KMS-11 (cell line): ENCODE measurements at regions not wholly inside any gene's neighbourhood (a gene's known extent, or its start where the extent isn't known, plus 50 kb on each side); places are given as distances from the start of the nearest gene placed in this dataset.

Experiments
- H2AFZ ChIP-seq: fragments of 200-600 bp; sonication (generic); 2 replicates; pipeline ENCODE4 v1.6.1; 2016; ENCODE audit warnings: antibody characterized with exemption, mixed run types, low read depth
- H3K27ac ChIP-seq: fragments of 200-600 bp; sonication (generic); 2 replicates; pipeline ENCODE4 v1.6.1; 2016; ENCODE audit warnings: mild to moderate bottlenecking, mixed run types
- H3K27me3 ChIP-seq: fragments of 200-600 bp; sonication (generic); 2 replicates; pipeline ENCODE4 v1.6.1; 2017; ENCODE audit warnings: mild to moderate bottlenecking, low read depth, mixed run types, moderate library complexity; ENCODE audit not compliant: insufficient read depth
- H3K36me3 ChIP-seq: fragments of 200-600 bp; sonication (generic); 2 replicates; pipeline ENCODE4 v1.6.1; 2017; ENCODE audit warnings: mild to moderate bottlenecking, mixed run types; ENCODE audit not compliant: insufficient read depth
- H3K4me1 ChIP-seq: fragments of 200-600 bp; sonication (generic); 2 replicates; pipeline ENCODE4 v1.6.1; 2016; ENCODE audit warnings: mild to moderate bottlenecking, low read depth, mixed run types; ENCODE audit not compliant: poor library complexity, severe bottlenecking
- H3K4me2 ChIP-seq: fragments of 200-600 bp; sonication (generic); 2 replicates; pipeline ENCODE4 v1.7.0; 2016; ENCODE audit warnings: mild to moderate bottlenecking, mixed run types
- H3K4me3 ChIP-seq: fragments of 200-600 bp; sonication (generic); IDR thresholded peaks from 2 replicates; pipeline ENCODE4 v1.6.1; 2017; ENCODE audit warnings: low read depth, low read length, mixed read lengths; ENCODE audit not compliant: insufficient read depth
- H3K79me2 ChIP-seq: fragments of 200-600 bp; sonication (generic); 2 replicates; pipeline ENCODE4 v1.6.1; 2016; ENCODE audit warnings: low read depth, mixed run types; ENCODE audit not compliant: insufficient read depth
- H3K9ac ChIP-seq: fragments of 200-600 bp; sonication (generic); 2 replicates; pipeline ENCODE4 v1.6.1; 2016; ENCODE audit warnings: mild to moderate bottlenecking, mixed run types
- H4K20me1 ChIP-seq: fragments of 200-600 bp; sonication (generic); 2 replicates; pipeline ENCODE4 v1.6.1; 2016; ENCODE audit warnings: mild to moderate bottlenecking, mixed run types; ENCODE audit not compliant: insufficient read depth
- CTCF ChIP-seq: fragments of 200-600 bp; sonication (generic); conservative IDR thresholded peaks from 2 replicates; pipeline ENCODE4 v1.6.1; 2017; ENCODE audit warnings: low read depth, mild to moderate bottlenecking, antibody characterized with exemption, low read length, moderate library complexity, mixed read lengths

- Histone ChIP-seq H3K36me3 (no peaks in the 10 kb centered on the region), H3K4me1 (peaks cover 17% of the 10 kb centered on the region), H3K4me2 (no peak overlapping the region), H3K79me2 (no peaks in the 10 kb centered on the region), H3K9ac (no peak overlapping the region), H3K27ac (no peak overlapping the region), H4K20me1 (no peaks in the 10 kb centered on the region), H3K27me3 (no peaks in the 10 kb centered on the region), H2AFZ (no peak overlapping the region), H3K4me3 (no peak overlapping the region)
- TF ChIP-seq CTCF, result no peak
These were observed 143.9 kb downstream of the ESM1 start for GRCh38 chr5:54841481-54841880.

- H4K20me1 ChIP-seq, result no peaks in the 10 kb centered on the region
- peaks cover 6% of the 10 kb centered on the region for H3K4me1 ChIP-seq
- H2AFZ ChIP-seq, result no peak overlapping the region
- no peak overlapping the region for H3K9ac ChIP-seq
- no peak overlapping the region for H3K27ac ChIP-seq
- no peak overlapping the region; the same call in 1 of the 2 replicates for H3K4me2 ChIP-seq
- no peaks in the 10 kb centered on the region for H3K36me3 ChIP-seq
- no peak overlapping the region for H3K4me3 ChIP-seq
- no peaks in the 10 kb centered on the region for H3K79me2 ChIP-seq
- H3K27me3 ChIP-seq, result no peaks in the 10 kb centered on the region
- TF ChIP-seq CTCF, result no peak
These were observed 146.6 kb downstream of the ESM1 start for GRCh38 chr5:54838843-54839242.

- no peaks in the 10 kb centered on the region for H4K20me1 ChIP-seq
- H2AFZ ChIP-seq, result no peak overlapping the region
- no peak for TF ChIP-seq CTCF
- no peaks in the 10 kb centered on the region for H3K27me3 ChIP-seq
- H3K9ac ChIP-seq, result no peak overlapping the region
- peaks cover 6% of the 10 kb centered on the region for H3K4me1 ChIP-seq
- H3K27ac ChIP-seq, result no peak overlapping the region
- no peaks in the 10 kb centered on the region for H3K79me2 ChIP-seq
- H3K4me3 ChIP-seq, result no peak overlapping the region
- no peaks in the 10 kb centered on the region for H3K36me3 ChIP-seq
- H3K4me2 ChIP-seq, result no peak overlapping the region
These were observed 147.4 kb downstream of the ESM1 start for GRCh38 chr5:54837981-54838380.

GRCh38 chr5:54837093-54837492 is 148.3 kb downstream of the ESM1 start:
- no peaks in the 10 kb centered on the region for H3K27me3 ChIP-seq
- no peak overlapping the region for H3K4me2 ChIP-seq
- H2AFZ ChIP-seq, result no peak overlapping the region
- no peak for TF ChIP-seq CTCF
- no peak overlapping the region for H3K9ac ChIP-seq
- H3K36me3 ChIP-seq, result no peaks in the 10 kb centered on the region
- no peaks in the 10 kb centered on the region for H3K79me2 ChIP-seq
- H4K20me1 ChIP-seq, result no peaks in the 10 kb centered on the region
- no peak overlapping the region for H3K4me3 ChIP-seq
- no peak overlapping the region for H3K27ac ChIP-seq
- peaks cover 6% of the 10 kb centered on the region for H3K4me1 ChIP-seq

GRCh38 chr5:54835647-54836046 is 149.7 kb downstream of the ESM1 start:
- no peak overlapping the region for H3K27ac ChIP-seq
- H4K20me1 ChIP-seq, result no peaks in the 10 kb centered on the region
- H3K36me3 ChIP-seq, result no peaks in the 10 kb centered on the region
- H3K4me2 ChIP-seq, result no peak overlapping the region
- H3K4me1 ChIP-seq, result no peaks in the 10 kb centered on the region
- no peak overlapping the region for H3K9ac ChIP-seq
- no peak overlapping the region for H3K4me3 ChIP-seq
- no peaks in the 10 kb centered on the region for H3K27me3 ChIP-seq
- TF ChIP-seq CTCF, result no peak
- no peak overlapping the region for H2AFZ ChIP-seq
- H3K79me2 ChIP-seq, result no peaks in the 10 kb centered on the region
